GM12878 (cell line): ENCODE measurements at regions not wholly inside any gene's neighbourhood (a gene's known extent, or its start where the extent isn't known, plus 50 kb on each side); places are given as distances from the start of the nearest gene placed in this dataset.

Source experiments
- ATAC-seq: fragments of 200-7000 bp; cut with Tn5 transposase; 3 replicates; pipeline ENCODE4 v1.9.1; 2020; ENCODE audit warnings: mild to moderate bottlenecking, moderate library complexity
- BruUV-seq: library from RNA; stranded (reverse); fragments of 400-500 nt; replicated peaks from 2 replicates; lab custom pipeline; 2021; lab: Mats Ljungman, UMichigan
- CTCF ChIA-PET: fragments of 300-600 bp; sonication (Branson Sonifier 250); formaldehyde crosslinking; extraction: SDS; loops from one replicate; lab custom pipeline; 2021; ENCODE audit warnings: inconsistent platforms; lab: Yijun Ruan, JAX
- POLR2A ChIA-PET: fragments of 350-600 bp; formaldehyde crosslinking; extraction: SDS; loops from one replicate; lab custom pipeline; 2021; ENCODE audit warnings: inconsistent platforms; lab: Charles Lee
- RAD21 ChIA-PET: fragments of 300-600 bp; sonication (Branson Sonifier 250); formaldehyde crosslinking; loops from one replicate; lab custom pipeline; 2023; ENCODE audit warnings: antibody characterized with exemption; ENCODE audit not compliant: unreplicated experiment; lab: Charles Lee
- SMC1A ChIA-PET: fragments of 300-600 bp; sonication (Branson Sonifier 250); formaldehyde crosslinking; loops from one replicate; lab custom pipeline; 2023; ENCODE audit not compliant: unreplicated experiment, uncharacterized antibody; lab: Charles Lee
- DNase-seq: peaks from one replicate; pipeline ENCODE4 v3.0.0-alpha.2; 2011; ENCODE audit warnings: low read depth, low spot score
- FAIRE-seq: peaks from 3 replicates; lab custom pipeline; 2011; peaks lifted over from hg19 to GRCh38; lab: Jason Lieb, UNC
- H2AFZ ChIP-seq: 2 replicates; pipeline ENCODE4 v1.6.0; 2011; ENCODE audit warnings: low read depth, low read length, control low read depth; ENCODE audit not compliant: control insufficient read depth
- H3K27ac ChIP-seq: 2 replicates; pipeline ENCODE4 v1.5.1; 2011; ENCODE audit warnings: control low read depth; ENCODE audit not compliant: control insufficient read depth, insufficient read depth
- H3K27me3 ChIP-seq, 2 experiments: replicated peaks in 1 of 2; 2 replicates each; pipeline versions ENCODE4 v1.6.0 to v1.6.1; 2011; ENCODE audit warnings: low read length in 1 of 2; ENCODE audit not compliant: control insufficient read depth in 2 of 2, insufficient read depth in 2 of 2
- H3K36me3 ChIP-seq, 2 experiments: 2 replicates each; pipeline ENCODE4 v1.5.1; 2011; ENCODE audit warnings: low read length in 1 of 2; ENCODE audit not compliant: control insufficient read depth in 2 of 2, insufficient read depth in 2 of 2
- H3K4me1 ChIP-seq: 2 replicates; pipeline ENCODE4 v1.6.1; 2011; ENCODE audit warnings: mild to moderate bottlenecking, low read length, moderate library complexity, mixed read lengths; ENCODE audit not compliant: control insufficient read depth, insufficient read depth
- H3K4me2 ChIP-seq: 2 replicates; pipeline ENCODE4 v1.6.0; 2011; ENCODE audit warnings: control low read depth; ENCODE audit not compliant: control insufficient read depth, insufficient read depth
- H3K4me3 ChIP-seq: fragments of 200-600 bp; sonication (generic); 2 replicates; pipeline ENCODE4 v1.5.1; 2016
- H3K79me2 ChIP-seq: 2 replicates; pipeline ENCODE4 v1.6.0; 2011; ENCODE audit warnings: low read length; ENCODE audit not compliant: control insufficient read depth, insufficient read depth
- H3K9ac ChIP-seq: 2 replicates; pipeline ENCODE4 v1.8.0; 2011; ENCODE audit warnings: low read length, control low read depth, mixed read lengths; ENCODE audit not compliant: control insufficient read depth, insufficient read depth
- H3K9me3 ChIP-seq: replicated peaks from 3 replicates; pipeline ENCODE4 v1.5.1; 2011; ENCODE audit warnings: mild to moderate bottlenecking, low read length; ENCODE audit not compliant: control insufficient read depth, insufficient read depth
- H4K20me1 ChIP-seq: 2 replicates; pipeline ENCODE4 v1.6.0; 2011; ENCODE audit not compliant: control insufficient read depth, insufficient read depth
- CBX5 ChIP-seq: sonication (generic); IDR thresholded peaks from 2 replicates; pipeline ENCODE4 v1.6.1; 2016; ENCODE audit warnings: low read depth, moderate library complexity, mild to moderate bottlenecking, inconsistent platforms
- CHD1 ChIP-seq: IDR thresholded peaks from 2 replicates; pipeline ENCODE4 v1.6.1; 2012; ENCODE audit warnings: low read depth, low read length, improper control_type of control experiment
- ETV6 ChIP-seq, 2 experiments: fragments of 450-650 bp in 1 of 2; IDR thresholded peaks in 1 of 2; conservative IDR thresholded peaks in 1 of 2; 2 replicates each; pipeline ENCODE4 v1.6.1; 2014; ENCODE audit warnings: antibody characterized with exemption in 1 of 2, borderline replicate concordance in 1 of 2, low read depth in 1 of 2, mild to moderate bottlenecking in 1 of 2, moderate library complexity in 1 of 2
- GATAD2B ChIP-seq: fragments of 450-650 bp; conservative IDR thresholded peaks from 2 replicates; pipeline ENCODE4 v1.6.1; 2017; ENCODE audit warnings: low read depth, mild to moderate bottlenecking, moderate library complexity
- IKZF1 ChIP-seq: fragments of 450-650 bp; conservative IDR thresholded peaks from 2 replicates; pipeline ENCODE4 v1.6.1; 2017; ENCODE audit warnings: antibody characterized with exemption, mild to moderate bottlenecking
- MXI1 ChIP-seq: fragments of 150-350 bp; IDR thresholded peaks from 2 replicates; pipeline ENCODE4 v1.6.1; 2011; ENCODE audit warnings: low read depth, mild to moderate bottlenecking, inconsistent platforms, low read length, improper control_type of control experiment
- NFXL1 ChIP-seq: fragments of 450-650 bp; IDR thresholded peaks from 2 replicates; pipeline ENCODE4 v1.6.1; 2017; ENCODE audit warnings: antibody characterized with exemption, mild to moderate bottlenecking, borderline replicate concordance
- PAX8 ChIP-seq: fragments of 450-650 bp; IDR thresholded peaks from 2 replicates; pipeline ENCODE4 v1.6.1; 2017; ENCODE audit warnings: mild to moderate bottlenecking, moderate library complexity
- POLR2A ChIP-seq: IDR thresholded peaks from 2 replicates; pipeline ENCODE4 v1.6.1; 2011; ENCODE audit warnings: low read depth, mild to moderate bottlenecking, low read length
- POLR2AphosphoS2 ChIP-seq: IDR thresholded peaks from 2 replicates; pipeline ENCODE4 v1.6.1; 2011; ENCODE audit warnings: low read depth, mild to moderate bottlenecking, low read length, improper control_type of control experiment, moderate library complexity
- SMC3 ChIP-seq: IDR thresholded peaks from 2 replicates; pipeline ENCODE4 v1.6.1; 2011; ENCODE audit warnings: low read length, improper control_type of control experiment, borderline replicate concordance
- STAT1 ChIP-seq: fragments of 450-650 bp; conservative IDR thresholded peaks from 2 replicates; pipeline ENCODE4 v1.6.1; 2014; ENCODE audit warnings: antibody characterized with exemption, mild to moderate bottlenecking
- TAF1 ChIP-seq: IDR thresholded peaks from 2 replicates; pipeline ENCODE4 v1.6.1; 2011; ENCODE audit warnings: mild to moderate bottlenecking, low read depth, low read length, borderline replicate concordance
- TCF12 ChIP-seq: IDR thresholded peaks from 2 replicates; pipeline ENCODE4 v1.6.1; 2011; ENCODE audit warnings: low read depth, mild to moderate bottlenecking, low read length
- WRNIP1 ChIP-seq: IDR thresholded peaks from 2 replicates; pipeline ENCODE4 v1.6.1; 2011; ENCODE audit warnings: low read depth, low read length, improper control_type of control experiment, borderline replicate concordance
- WGBS: methylation state at CpG from one replicate; pipeline ENCODE4 v1.1.6; 2016; ENCODE audit warnings: low lambda C conversion rate; ENCODE audit not compliant: insufficient replicate concordance, insufficient coverage; ENCODE audit errors: missing lambda C conversion rate; 5-methylcytosine and 5-hydroxymethylcytosine counted together
- in situ Hi-C: fragments of 300-500 bp; cut with MboI; formaldehyde crosslinking; loops from 9 replicates; pipeline ENCODE4 v1.14.3; 2018; ENCODE audit warnings: mixed read lengths
- intact Hi-C: fragments of 100-400 bp; cut with micrococcal nuclease; formaldehyde crosslinking; loops from one replicate; pipeline ENCODE4 v1.14.2; 2022; ENCODE audit not compliant: unreplicated experiment
- TF ChIP-seq, protein P1 (sequence below): fragments of 450-650 bp; formaldehyde crosslinking; IDR thresholded peaks from 2 replicates; pipeline ENCODE4 v1.5.0; 2022; ENCODE audit warnings: mild to moderate bottlenecking, missing genetic modification characterization
- TF ChIP-seq, protein P2 (sequence below): fragments of 450-650 bp; IDR thresholded peaks from 2 replicates; pipeline ENCODE4 v1.6.1; 2018; ENCODE audit warnings: mild to moderate bottlenecking, low read depth, moderate library complexity; ENCODE audit not compliant: partially characterized antibody

DNA sequence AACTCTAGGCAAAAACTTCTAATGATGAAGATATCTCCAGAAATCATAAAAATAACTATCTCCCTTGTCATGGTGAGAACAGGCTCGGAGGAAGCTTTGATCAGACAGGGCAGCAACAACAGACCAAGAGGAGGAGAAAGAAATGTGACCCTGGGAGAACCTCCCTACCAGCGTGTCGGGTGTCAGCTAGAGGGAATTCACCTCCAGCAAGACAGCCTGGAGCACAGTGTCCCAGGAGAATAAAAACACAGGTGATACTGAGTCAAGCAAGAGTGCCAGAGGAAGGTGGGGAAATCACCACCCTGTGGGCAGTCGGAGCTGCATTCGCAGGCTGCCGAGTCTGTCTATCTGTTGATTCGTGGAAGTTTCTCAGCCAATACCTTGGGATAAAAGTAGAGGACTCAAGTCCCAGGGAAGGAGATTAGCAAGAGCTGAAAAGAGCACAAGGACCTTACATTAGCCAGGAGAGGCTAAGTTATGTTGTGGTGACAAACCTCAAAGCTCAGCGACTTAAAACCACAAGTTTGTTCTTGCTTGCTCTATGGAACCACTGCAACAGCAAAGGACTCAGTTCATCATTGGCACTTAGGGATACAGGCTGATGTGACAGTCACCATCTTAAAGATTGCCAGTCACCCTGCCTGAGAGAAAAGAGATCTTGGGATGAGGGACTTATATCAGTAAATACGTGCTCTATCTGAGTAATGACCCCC lies 598.3 kb downstream of the CCDC171 start (continued):
- TF ChIP-seq MXI1 (no peak), POLR2AphosphoS2 (no peak), POLR2A (no peak), PAX8 (no peak), IKZF1 (peak; percentile 48), ETV6 (conservative IDR thresholded peaks at IDR 0.05 in 1 of 2, IDR thresholded peaks at IDR 0.05 in 1 of 2; ENCODE audit: borderline replicate concordance in 1 of 2, low read depth in 1 of 2) (no peak), CHD1 (no peak), TAF1 (no peak)

DNA sequence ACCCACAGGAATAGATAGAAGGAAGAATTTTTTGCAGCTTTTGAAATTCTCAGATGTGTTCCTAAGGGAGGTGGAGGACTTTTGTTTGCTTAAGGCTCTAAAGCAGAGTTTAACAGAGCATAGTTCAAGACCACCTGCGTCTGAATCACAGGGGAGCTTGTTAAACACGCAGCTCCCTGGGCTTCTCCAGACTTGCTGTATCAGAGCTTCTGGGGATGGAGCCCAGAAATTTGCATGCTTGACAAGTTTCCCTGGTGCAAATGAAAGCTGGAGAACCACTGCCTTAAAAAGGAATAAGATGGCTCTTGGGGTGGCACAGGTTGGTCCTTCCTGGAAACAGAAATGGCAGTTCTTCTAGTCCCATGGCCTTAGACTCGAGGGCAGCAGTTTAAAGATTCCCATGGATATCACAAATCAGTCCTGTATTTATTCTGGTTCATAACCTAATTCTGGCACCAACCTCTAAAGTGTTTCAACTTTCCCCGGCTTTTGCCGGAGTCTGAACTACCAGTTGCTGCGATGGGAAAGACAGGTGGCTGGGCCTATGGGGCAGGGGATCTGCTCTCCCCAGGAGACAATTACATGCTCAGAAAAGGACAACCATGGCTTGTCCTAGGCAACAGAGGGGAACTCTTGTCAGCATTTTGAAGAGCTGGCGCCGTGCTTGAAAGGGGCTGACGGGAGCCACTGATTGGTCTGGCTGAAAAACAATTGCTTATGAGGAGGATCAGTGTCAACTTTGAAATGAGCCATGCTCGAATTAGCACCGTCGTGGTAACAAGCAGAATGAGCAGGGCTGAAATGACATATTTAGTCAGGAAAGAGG lies 599.6 kb downstream of the CCDC171 start:
- no peaks in the 10 kb centered on the region for H3K4me1 ChIP-seq
- H3K79me2 ChIP-seq: no peaks in the 10 kb centered on the region
- ChIA-PET CTCF (interaction anchor here (1.0 kb wide), 1 partner anchor 39 kb away, joined by 3 read pairs; no protein-coding TSS in a partner anchor), SMC1A (no interaction called here), RAD21 (no interaction called here), POLR2A (no interaction called here)
- 25% methylated on average over 12 of the region's 12 CpGs for WGBS
- no peak overlapping the region for H3K27ac ChIP-seq
- H2AFZ ChIP-seq: no peak overlapping the region
- no peaks in the 10 kb centered on the region for H3K27me3 ChIP-seq
- no peak overlapping the region for H3K9ac ChIP-seq
- ATAC-seq: no peak
- no peaks in the 10 kb centered on the region for H3K36me3 ChIP-seq
- H3K4me3 ChIP-seq: no peak overlapping the region
- H3K9me3 ChIP-seq: no peaks in the 10 kb centered on the region
- no peak for DNase-seq
- no TSS peak for BruUV-seq
- FAIRE-seq: no peak
- in situ Hi-C loops: no loop called here
- no peak overlapping the region for H3K4me2 ChIP-seq
- intact Hi-C loops: no loop called here
- H4K20me1 ChIP-seq: no peaks in the 10 kb centered on the region
- TF ChIP-seq WRNIP1 (no peak), GATAD2B (no peak), MXI1 (no peak), TCF12 (no peak), SMC3 (no peak), CBX5 (no peak), NFXL1 (no peak), STAT1 (no peak)
- TF ChIP-seq, protein P1, sequence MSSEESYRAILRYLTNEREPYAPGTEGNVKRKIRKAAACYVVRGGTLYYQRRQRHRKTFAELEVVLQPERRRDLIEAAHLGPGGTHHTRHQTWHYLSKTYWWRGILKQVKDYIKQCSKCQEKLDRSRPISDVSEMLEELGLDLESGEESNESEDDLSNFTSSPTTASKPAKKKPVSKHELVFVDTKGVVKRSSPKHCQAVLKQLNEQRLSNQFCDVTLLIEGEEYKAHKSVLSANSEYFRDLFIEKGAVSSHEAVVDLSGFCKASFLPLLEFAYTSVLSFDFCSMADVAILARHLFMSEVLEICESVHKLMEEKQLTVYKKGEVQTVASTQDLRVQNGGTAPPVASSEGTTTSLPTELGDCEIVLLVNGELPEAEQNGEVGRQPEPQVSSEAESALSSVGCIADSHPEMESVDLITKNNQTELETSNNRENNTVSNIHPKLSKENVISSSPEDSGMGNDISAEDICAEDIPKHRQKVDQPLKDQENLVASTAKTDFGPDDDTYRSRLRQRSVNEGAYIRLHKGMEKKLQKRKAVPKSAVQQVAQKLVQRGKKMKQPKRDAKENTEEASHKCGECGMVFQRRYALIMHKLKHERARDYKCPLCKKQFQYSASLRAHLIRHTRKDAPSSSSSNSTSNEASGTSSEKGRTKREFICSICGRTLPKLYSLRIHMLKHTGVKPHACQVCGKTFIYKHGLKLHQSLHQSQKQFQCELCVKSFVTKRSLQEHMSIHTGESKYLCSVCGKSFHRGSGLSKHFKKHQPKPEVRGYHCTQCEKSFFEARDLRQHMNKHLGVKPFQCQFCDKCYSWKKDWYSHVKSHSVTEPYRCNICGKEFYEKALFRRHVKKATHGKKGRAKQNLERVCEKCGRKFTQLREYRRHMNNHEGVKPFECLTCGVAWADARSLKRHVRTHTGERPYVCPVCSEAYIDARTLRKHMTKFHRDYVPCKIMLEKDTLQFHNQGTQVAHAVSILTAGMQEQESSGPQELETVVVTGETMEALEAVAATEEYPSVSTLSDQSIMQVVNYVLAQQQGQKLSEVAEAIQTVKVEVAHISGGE (CRISPR knock-in tag): no peak
- TF ChIP-seq, protein P2, sequence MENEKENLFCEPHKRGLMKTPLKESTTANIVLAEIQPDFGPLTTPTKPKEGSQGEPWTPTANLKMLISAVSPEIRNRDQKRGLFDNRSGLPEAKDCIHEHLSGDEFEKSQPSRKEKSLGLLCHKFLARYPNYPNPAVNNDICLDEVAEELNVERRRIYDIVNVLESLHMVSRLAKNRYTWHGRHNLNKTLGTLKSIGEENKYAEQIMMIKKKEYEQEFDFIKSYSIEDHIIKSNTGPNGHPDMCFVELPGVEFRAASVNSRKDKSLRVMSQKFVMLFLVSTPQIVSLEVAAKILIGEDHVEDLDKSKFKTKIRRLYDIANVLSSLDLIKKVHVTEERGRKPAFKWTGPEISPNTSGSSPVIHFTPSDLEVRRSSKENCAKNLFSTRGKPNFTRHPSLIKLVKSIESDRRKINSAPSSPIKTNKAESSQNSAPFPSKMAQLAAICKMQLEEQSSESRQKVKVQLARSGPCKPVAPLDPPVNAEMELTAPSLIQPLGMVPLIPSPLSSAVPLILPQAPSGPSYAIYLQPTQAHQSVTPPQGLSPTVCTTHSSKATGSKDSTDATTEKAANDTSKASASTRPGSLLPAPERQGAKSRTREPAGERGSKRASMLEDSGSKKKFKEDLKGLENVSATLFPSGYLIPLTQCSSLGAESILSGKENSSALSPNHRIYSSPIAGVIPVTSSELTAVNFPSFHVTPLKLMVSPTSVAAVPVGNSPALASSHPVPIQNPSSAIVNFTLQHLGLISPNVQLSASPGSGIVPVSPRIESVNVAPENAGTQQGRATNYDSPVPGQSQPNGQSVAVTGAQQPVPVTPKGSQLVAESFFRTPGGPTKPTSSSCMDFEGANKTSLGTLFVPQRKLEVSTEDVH: no peak
